Sigmoid colon (tissue), 6 donors: ENCODE measurements at regions not wholly inside any gene's neighbourhood (a gene's known extent, or its start where the extent isn't known, plus 50 kb on each side); places are given as distances from the start of the nearest gene placed in this dataset.
A peak's percentile ranks its signal among the peaks of the same experiment; 100 is the strongest.

Experiments used
- DNase-seq: peaks from one replicate; pipeline ENCODE4 v3.0.0-alpha.2; 2019
- H3K27ac ChIP-seq, 4 donors: fragments of 200-600 bp; sonication (generic); one replicate each; pipeline ENCODE4 v1.5.1; 2016 to 2019; ENCODE audit warnings: mild to moderate bottlenecking in 1 of 4
- H3K27me3 ChIP-seq, 3 donors: fragments of 200-600 bp; sonication (generic); one replicate each; pipeline ENCODE4 v1.5.1; 2019; ENCODE audit warnings: mild to moderate bottlenecking in 1 of 3
- H3K36me3 ChIP-seq, 4 donors: fragments of 200-600 bp; sonication (generic); one replicate each; pipeline ENCODE4 v1.5.1; 2016 to 2019
- H3K4me1 ChIP-seq, 4 donors: fragments of 200-600 bp; sonication (generic); one replicate each; pipeline ENCODE4 v1.5.1; 2017 to 2019
- H3K4me3 ChIP-seq, 4 donors: fragments of 200-600 bp; sonication (generic); one replicate each; pipeline ENCODE4 v1.5.1; 2017 to 2019; ENCODE audit warnings: mild to moderate bottlenecking in 2 of 4, moderate library complexity in 1 of 4
- H3K9me3 ChIP-seq, 4 donors: fragments of 200-600 bp in 3 of 4; sonication (generic) in 3 of 4; one replicate each; pipeline versions ENCODE4 v1.5.1 to v1.6.1; 2013 to 2019
- CTCF ChIP-seq, 4 experiments: fragments of 450-650 bp in 3 of 4; fragments of 200-600 bp in 1 of 4; IDR thresholded peaks; one replicate each; pipeline ENCODE4 v1.5.1; 2016 to 2019; ENCODE audit warnings: antibody characterized with exemption in 4 of 4, mild to moderate bottlenecking in 3 of 4, moderate library complexity in 2 of 4
- EP300 ChIP-seq, 4 donors: sonication (generic); formaldehyde crosslinking; IDR thresholded peaks; one replicate each; pipeline ENCODE4 v1.6.1; 2017; ENCODE audit warnings: antibody characterized with exemption in 4 of 4
- POLR2A ChIP-seq, 2 donors: fragments of 450-650 bp; IDR thresholded peaks; one replicate each; pipeline ENCODE4 v1.6.1; 2016; ENCODE audit warnings: antibody characterized with exemption in 2 of 2, mild to moderate bottlenecking in 2 of 2, moderate library complexity in 2 of 2
- POLR2AphosphoS5 ChIP-seq, 4 donors: sonication (generic); formaldehyde crosslinking; IDR thresholded peaks; one replicate each; pipeline ENCODE4 v1.6.1; 2017; ENCODE audit warnings: antibody characterized with exemption in 4 of 4
- WGBS, 2 donors: extraction: QIAGEN DNeasy Blood & Tissue Kit; methylation state at CpG; one replicate each; pipeline ENCODE4 v1.1.7; 2013; 5-methylcytosine and 5-hydroxymethylcytosine counted together
- intact Hi-C: fragments of 100-400 bp; cut with DNase I; formaldehyde crosslinking; loops from one replicate; pipeline ENCODE4 v1.15.1; 2023
- donor health status: healthy with polysubstance abuse.
- donor health status: healthy.

GRCh38 chrX:138775517-138775916 is 64.0 kb upstream of the FGF13 start:
- Histone ChIP-seq H3K4me3 (no peak overlapping the region), H3K9me3 (no peaks in the 10 kb centered on the region), H3K27me3 (no peaks in the 10 kb centered on the region), H3K36me3 (no peaks in the 10 kb centered on the region), H3K4me1 (no peaks in the 10 kb centered on the region), H3K27ac (no peak overlapping the region)
- intact Hi-C loops = loop anchor here (2.0 kb wide), 1 partner anchor 785 kb away; no protein-coding TSS in a partner anchor
- WGBS, 2 donors = 4 to 8% methylated on average over 5 of the region's 5 CpGs
- DNase-seq = no peak
- no peak for TF ChIP-seq POLR2AphosphoS5 (IDR thresholded peaks at IDR 0.05)
- TF ChIP-seq CTCF (IDR thresholded peaks at IDR 0.05) = peak in 1 of 4 experiments; percentile 29

DNA sequence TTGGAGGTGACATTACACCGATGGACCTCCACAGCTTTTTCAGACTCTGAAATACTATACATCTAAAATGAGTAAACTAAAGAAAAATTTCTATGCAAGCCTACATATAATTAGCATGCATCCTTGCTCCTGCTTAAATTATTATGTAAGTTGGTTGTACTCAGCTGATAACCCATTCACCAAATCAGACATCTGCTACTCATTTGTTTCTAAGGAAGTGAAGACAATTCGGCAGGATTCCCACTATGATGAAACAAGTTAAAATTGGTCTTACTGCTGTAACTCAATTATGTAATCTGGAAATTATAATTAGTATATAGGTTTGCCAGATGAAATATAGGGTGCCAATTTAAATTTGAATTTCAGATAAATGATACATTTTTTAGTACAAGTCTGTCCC is 59.5 kb upstream of the FGF13 start:
- no peak for DNase-seq
- H3K4me1 ChIP-seq = no peaks in the 10 kb centered on the region
- H3K36me3 ChIP-seq = no peaks in the 10 kb centered on the region
- WGBS, 2 donors = 89 to 91% methylated on average over 2 of the region's 2 CpGs
- no peaks in the 10 kb centered on the region for H3K27me3 ChIP-seq
- H3K4me3 ChIP-seq = no peak overlapping the region
- no peak for TF ChIP-seq CTCF (IDR thresholded peaks at IDR 0.05)
- TF ChIP-seq EP300 (IDR thresholded peaks at IDR 0.05) = no peak
- TF ChIP-seq POLR2AphosphoS5 (IDR thresholded peaks at IDR 0.05) = no peak
- TF ChIP-seq POLR2A (IDR thresholded peaks at IDR 0.05) = no peak
- H3K27ac ChIP-seq = no peak overlapping the region
- H3K9me3 ChIP-seq = no peaks in the 10 kb centered on the region
- intact Hi-C loops = no loop called here

GRCh38 chrX:138769918-138770317 is 58.4 kb upstream of the FGF13 start:
- Histone ChIP-seq H3K9me3 (no peaks in the 10 kb centered on the region), H3K27me3 (no peaks in the 10 kb centered on the region)
- TF ChIP-seq CTCF (IDR thresholded peaks at IDR 0.05) = no peak
- TF ChIP-seq EP300 (IDR thresholded peaks at IDR 0.05) = no peak

DNA sequence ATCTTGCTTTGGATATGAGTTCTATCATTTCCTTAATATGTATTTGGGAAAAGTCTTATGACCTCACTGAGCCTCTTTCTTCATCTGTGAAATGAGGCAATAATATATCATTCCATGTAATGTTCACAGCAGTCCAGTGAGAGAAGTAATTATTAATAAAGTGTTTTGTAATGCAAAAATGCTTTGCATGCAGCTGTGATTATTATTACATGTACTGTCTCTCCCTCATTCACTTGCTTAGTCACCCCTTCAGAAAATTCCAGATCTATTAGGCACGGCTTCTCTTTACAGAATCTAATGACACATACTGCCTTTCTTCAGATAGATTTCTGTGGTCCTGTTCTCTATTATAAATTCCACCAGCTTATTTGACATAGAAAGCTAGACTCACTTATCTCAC is 53.5 kb upstream of the FGF13 start:
- no peaks in the 10 kb centered on the region for H3K4me1 ChIP-seq
- H3K9me3 ChIP-seq = no peaks in the 10 kb centered on the region
- WGBS, 2 donors = 54 to 84% methylated on average over 1 of the region's 1 CpG
- H3K4me3 ChIP-seq = no peak overlapping the region
- TF ChIP-seq POLR2AphosphoS5 (IDR thresholded peaks at IDR 0.05) (no peak), CTCF (IDR thresholded peaks at IDR 0.05) (no peak), POLR2A (IDR thresholded peaks at IDR 0.05) (no peak), EP300 (IDR thresholded peaks at IDR 0.05) (no peak)
- H3K27ac ChIP-seq = no peak overlapping the region
- H3K27me3 ChIP-seq = no peaks in the 10 kb centered on the region
- intact Hi-C loops = no loop called here
- H3K36me3 ChIP-seq = no peaks in the 10 kb centered on the region
- DNase-seq = no peak

More at GRCh38 chrX:138769918-138770317, 58.4 kb upstream of the FGF13 start:
- intact Hi-C loops = no loop called here
- no peak for DNase-seq
- H3K4me1 ChIP-seq = no peaks in the 10 kb centered on the region
- H3K27ac ChIP-seq = no peak overlapping the region
- no peak overlapping the region for H3K4me3 ChIP-seq
- H3K36me3 ChIP-seq = no peaks in the 10 kb centered on the region
- 62 to 83% methylated on average over 2 of the region's 2 CpGs for WGBS, 2 donors

DNA sequence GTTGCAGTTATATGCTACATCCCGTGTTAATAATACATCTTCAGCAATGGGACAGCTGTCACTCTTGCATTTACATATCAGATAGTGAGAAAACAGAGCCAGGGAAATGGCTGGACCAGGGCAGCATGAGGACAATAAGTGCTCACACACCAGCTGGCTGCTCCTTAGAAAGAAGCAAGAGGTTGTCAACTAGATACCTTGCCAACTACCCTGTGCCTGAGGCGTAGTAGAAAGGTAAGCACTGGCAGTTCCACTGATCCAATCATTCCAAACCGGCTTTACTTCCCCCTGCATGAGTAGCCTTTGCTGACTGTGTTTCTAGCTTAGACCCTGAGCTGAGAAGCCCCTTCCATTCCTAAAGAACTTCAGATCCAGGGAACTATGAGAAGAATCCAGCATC is 52.2 kb upstream of the FGF13 start:
- no peaks in the 10 kb centered on the region for H3K27me3 ChIP-seq
- H3K9me3 ChIP-seq = no peaks in the 10 kb centered on the region
- intact Hi-C loops = no loop called here
- H3K27ac ChIP-seq = no peak overlapping the region
- no peak for DNase-seq
- 75 to 79% methylated on average over 3 of the region's 3 CpGs for WGBS, 2 donors
- no peaks in the 10 kb centered on the region for H3K4me1 ChIP-seq
- TF ChIP-seq CTCF (IDR thresholded peaks at IDR 0.05) (no peak), POLR2AphosphoS5 (IDR thresholded peaks at IDR 0.05) (no peak)
- no peak overlapping the region for H3K4me3 ChIP-seq
- H3K36me3 ChIP-seq = no peaks in the 10 kb centered on the region
